GM18502 (cell line): ENCODE measurements at regions not wholly inside any gene's neighbourhood (a gene's known extent, or its start where the extent isn't known, plus 50 kb on each side); places are given as distances from the start of the nearest gene placed in this dataset.

Experiments used
- ATAC-seq: cut with Tn5 transposase; IDR thresholded peaks from one replicate; pipeline ENCODE4 v1.9.1; 2021; ENCODE audit warnings: mild to moderate bottlenecking; ENCODE audit not compliant: unreplicated experiment, poor library complexity

- no peak for ATAC-seq
Measured at GRCh38 chr18:45363196-45363595, 252.1 kb upstream of the SLC14A2 start.

- ATAC-seq = no peak
Measured at GRCh38 chr18:45365835-45366234, 249.4 kb upstream of the SLC14A2 start.

GRCh38 chr18:45370255-45371010 is 244.8 kb upstream of the SLC14A2 start:
- ATAC-seq = no peak

- no peak for ATAC-seq
Measured at GRCh38 chr18:45373286-45373880, 241.9 kb upstream of the SLC14A2 start.

- ATAC-seq = no peak
Measured at GRCh38 chr18:45374236-45374635, 241.0 kb upstream of the SLC14A2 start.

- no peak for ATAC-seq
Measured at GRCh38 chr18:45374878-45375630, 240.2 kb upstream of the SLC14A2 start.

- no peak for ATAC-seq
Measured at GRCh38 chr18:45376193-45376592, 239.1 kb upstream of the SLC14A2 start.

GRCh38 chr18:45378308-45378707 is 237.0 kb upstream of the SLC14A2 start:
- ATAC-seq = no peak

- no peak for ATAC-seq
Measured at GRCh38 chr18:45378933-45379332, 236.3 kb upstream of the SLC14A2 start.

- peak; percentile 81 for ATAC-seq
Measured at GRCh38 chr18:45379903-45380302, 235.4 kb upstream of the SLC14A2 start.

GRCh38 chr18:45381282-45381681 is 234.0 kb upstream of the SLC14A2 start:
- ATAC-seq = no peak

- ATAC-seq = no peak
Measured at GRCh38 chr18:45383228-45383627, 232.0 kb upstream of the SLC14A2 start.

GRCh38 chr18:45384137-45384961 is 230.9 kb upstream of the SLC14A2 start:
- peak; percentile 66 for ATAC-seq

GRCh38 chr18:45384962-45385315 is 230.3 kb upstream of the SLC14A2 start:
- no peak for ATAC-seq

GRCh38 chr18:45386041-45386655 is 229.1 kb upstream of the SLC14A2 start:
- no peak for ATAC-seq

- ATAC-seq = no peak
Measured at GRCh38 chr18:45387229-45387628, 228.0 kb upstream of the SLC14A2 start.

GRCh38 chr18:45398448-45398847 is 216.8 kb upstream of the SLC14A2 start:
- ATAC-seq = no peak

GRCh38 chr18:45399146-45399545 is 216.1 kb upstream of the SLC14A2 start:
- no peak for ATAC-seq

GRCh38 chr18:45399643-45400042 is 215.6 kb upstream of the SLC14A2 start:
- ATAC-seq = no peak

GRCh38 chr18:45402485-45403056 is 212.7 kb upstream of the SLC14A2 start:
- ATAC-seq = no peak
